GM11168 (cell line): ENCODE measurements at regions not wholly inside any gene's neighbourhood (a gene's known extent, or its start where the extent isn't known, plus 50 kb on each side); places are given as distances from the start of the nearest gene placed in this dataset.

Source experiments
- in situ Hi-C: fragments of 300-500 bp; cut with MboI; formaldehyde crosslinking; loops from one replicate; pipeline ENCODE4 v1.12.0; 2022; ENCODE audit warnings: low sequenced_read_pairs; ENCODE audit not compliant: unreplicated experiment

GRCh38 chr2:64359171-64359891, 94.6 kb upstream of the LGALSL start:
- in situ Hi-C loops, result no loop called here

GRCh38 chr2:64359892-64360657, 93.9 kb upstream of the LGALSL start:
- in situ Hi-C loops, result no loop called here

- in situ Hi-C loops, result no loop called here
Observed at GRCh38 chr2:64361151-64361938, 92.6 kb upstream of the LGALSL start.

GRCh38 chr2:64362562-64363026, 91.4 kb upstream of the LGALSL start:
- in situ Hi-C loops, result no loop called here

- in situ Hi-C loops, result no loop called here
Observed at GRCh38 chr2:64363140-64363539, 90.8 kb upstream of the LGALSL start.

GRCh38 chr2:64363848-64364247, 90.1 kb upstream of the LGALSL start:
- in situ Hi-C loops, result no loop called here

- in situ Hi-C loops, result no loop called here
Observed at GRCh38 chr2:64367444-64368232, 86.3 kb upstream of the LGALSL start.

GRCh38 chr2:64369706-64370105, 84.3 kb upstream of the LGALSL start:
- in situ Hi-C loops, result no loop called here

GRCh38 chr2:64371727-64372126, 82.2 kb upstream of the LGALSL start:
- in situ Hi-C loops, result no loop called here

GRCh38 chr2:64374686-64375085, 79.3 kb upstream of the LGALSL start:
- in situ Hi-C loops, result no loop called here

- in situ Hi-C loops, result no loop called here
Observed at GRCh38 chr2:64376926-64377325, 77.0 kb upstream of the LGALSL start.

- in situ Hi-C loops, result no loop called here
Observed at GRCh38 chr2:64379186-64379585, 74.8 kb upstream of the LGALSL start.

GRCh38 chr2:64380853-64381527, 73.0 kb upstream of the LGALSL start:
- in situ Hi-C loops, result no loop called here

- in situ Hi-C loops, result no loop called here
Observed at GRCh38 chr2:64383016-64383591, 70.9 kb upstream of the LGALSL start.

- in situ Hi-C loops, result no loop called here
Observed at GRCh38 chr2:64383881-64384280, 70.1 kb upstream of the LGALSL start.

GRCh38 chr2:64386676-64387075, 67.3 kb upstream of the LGALSL start:
- in situ Hi-C loops, result no loop called here

GRCh38 chr2:64390586-64390985, 63.4 kb upstream of the LGALSL start:
- in situ Hi-C loops, result no loop called here

GRCh38 chr2:64391424-64391823, 62.5 kb upstream of the LGALSL start:
- in situ Hi-C loops, result no loop called here

- in situ Hi-C loops, result no loop called here
Observed at GRCh38 chr2:64391940-64392339, 62.0 kb upstream of the LGALSL start.
